ENCODE measurements at regions not wholly inside any gene's neighbourhood (a gene's known extent, or its start where the extent isn't known, plus 50 kb on each side); places are given as distances from the start of the nearest gene placed in this dataset.

GRCh38 chr15:92224843-92225242, 168.8 kb upstream of the ST8SIA2 start:
- no peak for DNase-seq (ENCODE audit: low read depth)

- peak; percentile 6 for DNase-seq (ENCODE audit: low read depth)
Observed at GRCh38 chr15:92226020-92226612, 167.6 kb upstream of the ST8SIA2 start.

- no peak for DNase-seq (ENCODE audit: low read depth)
Observed at GRCh38 chr15:92228830-92229229, 164.9 kb upstream of the ST8SIA2 start.

- DNase-seq (ENCODE audit: low read depth): no peak
Observed at GRCh38 chr15:92231461-92231860, 162.2 kb upstream of the ST8SIA2 start.

- DNase-seq (ENCODE audit: low read depth): no peak
Observed at GRCh38 chr15:92232317-92232716, 161.4 kb upstream of the ST8SIA2 start.

GRCh38 chr15:92232876-92233275, 160.8 kb upstream of the ST8SIA2 start:
- DNase-seq (ENCODE audit: low read depth): no peak

- no peak for DNase-seq (ENCODE audit: low read depth)
Observed at GRCh38 chr15:92243227-92243626, 150.5 kb upstream of the ST8SIA2 start.

GRCh38 chr15:92244703-92245102, 149.0 kb upstream of the ST8SIA2 start:
- no peak for DNase-seq (ENCODE audit: low read depth)

GRCh38 chr15:92247649-92248242, 145.9 kb upstream of the ST8SIA2 start:
- DNase-seq (ENCODE audit: low read depth): no peak

- DNase-seq (ENCODE audit: low read depth): no peak
Observed at GRCh38 chr15:92266796-92267685, 126.6 kb upstream of the ST8SIA2 start.

GRCh38 chr15:92268900-92269299, 124.8 kb upstream of the ST8SIA2 start:
- DNase-seq (ENCODE audit: low read depth): no peak

GRCh38 chr15:92271179-92271578, 122.5 kb upstream of the ST8SIA2 start:
- no peak for DNase-seq (ENCODE audit: low read depth)

- DNase-seq (ENCODE audit: low read depth): no peak
Observed at GRCh38 chr15:92272106-92272505, 121.6 kb upstream of the ST8SIA2 start.

GRCh38 chr15:92273286-92273685, 120.4 kb upstream of the ST8SIA2 start:
- DNase-seq (ENCODE audit: low read depth): no peak

- no peak for DNase-seq (ENCODE audit: low read depth)
Observed at GRCh38 chr15:92273723-92274122, 120.0 kb upstream of the ST8SIA2 start.

- peak; percentile 3 for DNase-seq (ENCODE audit: low read depth)
Observed at GRCh38 chr15:92277776-92278175, 115.9 kb upstream of the ST8SIA2 start.

GRCh38 chr15:92283813-92284212, 109.9 kb upstream of the ST8SIA2 start:
- no peak for DNase-seq (ENCODE audit: low read depth)

- DNase-seq (ENCODE audit: low read depth): no peak
Observed at GRCh38 chr15:92288755-92289154, 104.9 kb upstream of the ST8SIA2 start.

GRCh38 chr15:92289733-92290132, 103.9 kb upstream of the ST8SIA2 start:
- no peak for DNase-seq (ENCODE audit: low read depth)

- DNase-seq (ENCODE audit: low read depth): no peak
Observed at GRCh38 chr15:92290359-92290992, 103.2 kb upstream of the ST8SIA2 start.

GRCh38 chr15:92291900-92292299, 101.8 kb upstream of the ST8SIA2 start:
- DNase-seq (ENCODE audit: low read depth): no peak

- DNase-seq (ENCODE audit: low read depth): no peak
Observed at GRCh38 chr15:92294759-92295158, 98.9 kb upstream of the ST8SIA2 start.
